Endothelial cell of umbilical vein (primary cell): ENCODE measurements at regions not wholly inside any gene's neighbourhood (a gene's known extent, or its start where the extent isn't known, plus 50 kb on each side); places are given as distances from the start of the nearest gene placed in this dataset.

ENCODE experiments used
- BruUV-seq: library from RNA; stranded (reverse); fragments of 400-500 nt; replicated peaks from 2 replicates; lab custom pipeline; 2021; lab: Mats Ljungman, UMichigan
- CTCF ChIA-PET: fragments of 300-600, 350-600 bp; sonication (Branson Sonifier 250); formaldehyde crosslinking; loops from one replicate; lab custom pipeline; 2021; ENCODE audit warnings: antibody characterized with exemption, inconsistent platforms; lab: Charles Lee
- POLR2A ChIA-PET: fragments of 300-600, 350-600 bp; sonication (Branson Sonifier 250); formaldehyde crosslinking; loops from one replicate; lab custom pipeline; 2021; ENCODE audit warnings: antibody characterized with exemption, inconsistent platforms; lab: Charles Lee
- DNase-seq: peaks from one replicate; pipeline ENCODE4 v3.0.0-alpha.2; 2011; ENCODE audit warnings: low read depth, low spot score
- FAIRE-seq: peaks from 2 replicates; lab custom pipeline; 2011; peaks lifted over from hg19 to GRCh38; lab: Jason Lieb, UNC
- H2AFZ ChIP-seq: 2 replicates; pipeline ENCODE4 v1.6.0; 2012; ENCODE audit warnings: low read depth, low read length, control low read depth, inconsistent platforms
- H3K27ac ChIP-seq: 2 replicates; pipeline ENCODE4 v1.5.1; 2011; ENCODE audit warnings: low read depth, mild to moderate bottlenecking, control low read depth, low read length, moderate library complexity; ENCODE audit not compliant: insufficient read depth
- H3K27me3 ChIP-seq, 2 experiments: 2 replicates each; pipeline versions ENCODE4 v1.6.0 to v1.6.1; 2011; ENCODE audit warnings: low read length in 2 of 2, mixed read lengths in 1 of 2; ENCODE audit not compliant: control insufficient read depth in 2 of 2, insufficient read depth in 2 of 2
- H3K36me3 ChIP-seq, 2 experiments: 2 replicates in 1 of 2; 3 replicates in 1 of 2; pipeline ENCODE4 v1.5.1; 2011; ENCODE audit warnings: low read length in 2 of 2, mild to moderate bottlenecking in 1 of 2, moderate library complexity in 1 of 2; ENCODE audit not compliant: control insufficient read depth in 2 of 2, insufficient read depth in 2 of 2; ENCODE audit errors: extremely low read depth in 1 of 2
- H3K4me1 ChIP-seq: 3 replicates; pipeline ENCODE4 v1.5.1; 2011; ENCODE audit warnings: mild to moderate bottlenecking, low read length; ENCODE audit not compliant: control insufficient read depth, insufficient read depth; ENCODE audit errors: extremely low read depth
- H3K4me2 ChIP-seq: 2 replicates; pipeline ENCODE4 v1.6.1; 2011; ENCODE audit warnings: low read length, control low read depth, mixed read lengths; ENCODE audit not compliant: insufficient read depth
- H3K4me3 ChIP-seq, 3 experiments: fragments of 200-600 bp in 1 of 3; sonication (generic), shearing (Covaris generic) in 1 of 3; replicated peaks in 1 of 3; 2 replicates each; pipeline ENCODE4 v1.5.1; 2011 to 2016; ENCODE audit warnings: control low read depth in 3 of 3, low read length in 3 of 3, mild to moderate bottlenecking in 2 of 3, inconsistent platforms in 1 of 3, low read depth in 1 of 3, moderate library complexity in 1 of 3; ENCODE audit not compliant: insufficient read depth in 1 of 3
- H3K79me2 ChIP-seq: 2 replicates; pipeline ENCODE4 v1.6.0; 2012; ENCODE audit warnings: low read length, inconsistent platforms; ENCODE audit not compliant: control insufficient read depth, insufficient read depth
- H3K9ac ChIP-seq: replicated peaks from 2 replicates; pipeline ENCODE3; 2011; ENCODE audit warnings: low read length, control low read depth; ENCODE audit not compliant: insufficient read depth; ENCODE audit errors: extremely low read depth
- H3K9me1 ChIP-seq: replicated peaks from 3 replicates; pipeline ENCODE4 v1.6.0; 2011; ENCODE audit warnings: mild to moderate bottlenecking, low read length; ENCODE audit not compliant: control insufficient read depth, insufficient read depth; ENCODE audit errors: extremely low read depth
- H3K9me3 ChIP-seq: replicated peaks from 2 replicates; pipeline ENCODE4 v1.5.1; 2012; ENCODE audit warnings: low read length, inconsistent platforms; ENCODE audit not compliant: control insufficient read depth, insufficient read depth
- H4K20me1 ChIP-seq: replicated peaks from 2 replicates; pipeline ENCODE3; 2011; ENCODE audit warnings: mild to moderate bottlenecking, low read length; ENCODE audit not compliant: control insufficient read depth, insufficient read depth; ENCODE audit errors: extremely low read depth
- CTCF ChIP-seq, 2 donors: IDR thresholded peaks; 1 replicate in 1 of 2; 2 replicates in 1 of 2; pipeline ENCODE4 v1.5.1; 2011; ENCODE audit warnings: low read length in 2 of 2, mild to moderate bottlenecking in 2 of 2, moderate library complexity in 2 of 2, control low read depth in 1 of 2, inconsistent platforms in 1 of 2, low read depth in 1 of 2; ENCODE audit not compliant: insufficient read depth in 1 of 2; ENCODE audit errors: extremely low read depth in 1 of 2
- EZH2 ChIP-seq: IDR thresholded peaks from 2 replicates; pipeline ENCODE4 v1.6.1; 2012; ENCODE audit warnings: borderline replicate concordance, low read depth, mild to moderate bottlenecking, moderate library complexity, low read length, inconsistent platforms; ENCODE audit not compliant: severe bottlenecking
- FOS ChIP-seq: IDR thresholded peaks from 2 replicates; pipeline ENCODE4 v1.6.1; 2011; ENCODE audit warnings: mild to moderate bottlenecking, low read length, moderate library complexity, borderline replicate concordance; ENCODE audit not compliant: insufficient read depth
- POLR2AphosphoS5 ChIP-seq: IDR thresholded peaks from 2 replicates; pipeline ENCODE4 v1.6.1; 2012; ENCODE audit warnings: low read depth, mild to moderate bottlenecking, control low read depth, low read length, moderate library complexity; ENCODE audit not compliant: insufficient read depth
- dilution Hi-C: fragments of 300-500 bp; cut with MboI; formaldehyde crosslinking; loops from one replicate; pipeline ENCODE4 v1.15.0; 2019; ENCODE audit warnings: low sequenced_read_pairs; ENCODE audit not compliant: extremely low pct_ligation_motif_present
- intact Hi-C: fragments of 100-400 bp; cut with micrococcal nuclease; formaldehyde crosslinking; loops from one replicate; pipeline ENCODE4 v1.10.0; 2022

GRCh38 chrX:124274438-124275181, 57.9 kb upstream of the TEX13D start:
- Histone ChIP-seq H3K9me3 (no peaks in the 10 kb centered on the region), H3K4me1 (no peaks in the 10 kb centered on the region), H3K27ac (no peak overlapping the region), H3K9me1 (no peaks in the 10 kb centered on the region), H3K79me2 (no peaks in the 10 kb centered on the region), H3K4me3 (no peak overlapping the region), H4K20me1 (no peaks in the 10 kb centered on the region), H3K4me2 (no peak overlapping the region), H2AFZ (no peak overlapping the region), H3K36me3 (no peaks in the 10 kb centered on the region), H3K9ac (no peak overlapping the region), H3K27me3 (no peaks in the 10 kb centered on the region)
- no TSS peak for BruUV-seq
- TF ChIP-seq EZH2 (no peak), FOS (no peak), POLR2AphosphoS5 (no peak), CTCF (IDR thresholded peaks at IDR 0.05; ENCODE audit: extremely low read depth in 1 of 2, insufficient read depth in 1 of 2, low read depth in 1 of 2, low read length in 2 of 2) (no peak)
- ChIA-PET POLR2A (no interaction called here), CTCF (no interaction called here)
- FAIRE-seq (no peak), DNase-seq (no peak)
- intact Hi-C loops: no loop called here
- dilution Hi-C loops: no loop called here
